ENCODE measurements at regions not wholly inside any gene's neighbourhood (a gene's known extent, or its start where the extent isn't known, plus 50 kb on each side); places are given as distances from the start of the nearest gene placed in this dataset.

DNA sequence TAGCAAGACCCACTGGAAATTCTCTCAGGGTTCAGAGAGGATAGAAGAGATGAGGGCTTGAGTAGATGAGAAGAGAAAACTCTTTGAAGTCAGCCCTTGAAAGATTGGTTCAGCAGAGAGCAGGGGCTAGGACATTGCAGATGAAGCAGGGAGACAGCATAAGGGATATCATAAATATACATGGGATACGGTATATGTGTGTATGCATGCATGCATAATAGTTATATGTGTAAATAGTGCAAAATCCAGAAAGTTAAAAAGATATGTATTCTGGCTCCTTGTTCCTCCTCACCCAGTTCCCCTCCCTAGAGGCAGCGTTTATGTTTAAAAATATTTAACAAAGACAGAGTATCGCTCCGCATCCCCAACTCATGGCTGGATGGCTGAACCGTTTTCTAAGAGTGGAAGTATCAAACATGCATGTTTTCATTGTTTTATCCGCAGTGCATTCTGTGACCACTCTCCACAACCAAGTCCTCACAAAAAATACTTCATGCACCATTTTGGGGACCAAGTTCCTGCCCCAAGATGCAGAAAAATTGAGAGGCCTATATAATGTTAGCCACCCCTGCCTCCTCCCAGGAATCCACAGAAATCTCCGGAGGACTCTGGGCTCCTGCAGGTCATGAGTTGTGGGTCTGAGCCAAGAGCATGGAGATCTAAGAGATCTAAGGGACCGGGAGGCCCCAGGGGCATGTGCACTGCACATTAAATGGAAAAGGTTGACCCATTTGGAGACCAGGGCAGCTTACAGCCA is 119.5 kb downstream of the MTX3 start:
- DNase-seq (ENCODE audit: low read depth in 2 of 3, low spot score in 2 of 3) = no peak

DNA sequence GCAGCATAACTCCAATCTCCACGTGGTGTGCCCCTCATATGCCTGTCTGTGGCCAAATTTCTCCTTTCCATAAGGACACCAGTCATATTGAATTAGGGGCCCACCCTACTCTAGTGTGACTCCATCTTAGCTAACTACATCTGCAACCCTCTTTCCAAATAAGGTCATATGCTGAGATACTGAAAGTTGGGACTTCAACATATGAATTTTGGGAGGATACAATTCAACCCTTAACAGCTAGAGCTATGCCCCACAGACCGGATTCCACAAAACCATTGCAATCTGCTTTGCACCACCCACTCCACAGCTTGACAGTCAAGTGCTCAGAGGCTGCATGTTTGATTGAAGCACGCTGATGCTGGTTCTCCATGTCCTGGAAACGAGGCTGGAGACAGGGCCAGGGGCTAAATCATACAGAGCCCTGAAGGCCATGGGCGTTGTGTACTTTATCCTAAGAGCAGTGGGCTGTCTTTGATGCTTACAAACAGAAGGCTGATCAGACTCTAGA is 122.8 kb downstream of the MTX3 start:
- no peak for DNase-seq (ENCODE audit: low read depth in 2 of 3, low spot score in 2 of 3)

DNA sequence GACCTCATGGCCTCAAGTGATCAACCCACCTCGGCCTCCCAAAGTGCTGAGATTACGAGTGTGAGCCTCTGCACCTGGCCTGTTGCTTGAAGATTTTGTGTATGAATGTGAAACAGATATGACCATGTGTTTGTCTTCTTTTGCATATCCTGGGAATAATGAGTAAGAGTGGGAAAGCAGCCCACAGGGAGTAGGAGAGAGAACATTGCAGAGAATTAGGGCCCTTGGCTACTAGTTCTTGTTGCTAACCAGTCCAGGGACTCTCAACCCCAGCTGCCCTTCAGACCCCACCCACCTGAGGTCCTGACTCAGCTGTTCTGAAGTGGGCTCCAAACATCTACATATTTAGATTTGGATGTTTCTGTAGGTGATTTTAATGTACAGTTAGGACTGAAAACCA is 125.5 kb downstream of the MTX3 start:
- no peak for DNase-seq (ENCODE audit: low read depth in 2 of 3, low spot score in 2 of 3)

DNA sequence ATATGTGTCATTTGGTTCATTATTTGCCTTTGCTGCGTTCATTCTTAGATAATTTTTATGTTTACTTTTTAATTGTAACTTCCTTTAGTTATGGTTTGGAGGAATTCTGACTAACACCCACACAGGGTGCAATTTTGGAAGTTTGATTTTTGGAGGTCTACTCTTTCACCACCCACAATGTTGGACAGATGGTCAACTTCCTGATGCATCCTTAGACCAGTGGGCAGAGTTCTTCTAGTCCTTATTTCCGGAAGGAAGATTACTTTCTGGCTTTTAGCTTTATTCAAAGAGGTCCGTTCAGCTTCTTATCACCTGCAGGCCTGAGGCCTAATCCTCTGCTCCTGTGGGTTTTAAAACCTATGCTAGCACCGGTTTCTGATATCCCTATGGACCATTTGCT is 126.7 kb downstream of the MTX3 start:
- DNase-seq (ENCODE audit: low read depth in 2 of 3, low spot score in 2 of 3) = no peak

DNA sequence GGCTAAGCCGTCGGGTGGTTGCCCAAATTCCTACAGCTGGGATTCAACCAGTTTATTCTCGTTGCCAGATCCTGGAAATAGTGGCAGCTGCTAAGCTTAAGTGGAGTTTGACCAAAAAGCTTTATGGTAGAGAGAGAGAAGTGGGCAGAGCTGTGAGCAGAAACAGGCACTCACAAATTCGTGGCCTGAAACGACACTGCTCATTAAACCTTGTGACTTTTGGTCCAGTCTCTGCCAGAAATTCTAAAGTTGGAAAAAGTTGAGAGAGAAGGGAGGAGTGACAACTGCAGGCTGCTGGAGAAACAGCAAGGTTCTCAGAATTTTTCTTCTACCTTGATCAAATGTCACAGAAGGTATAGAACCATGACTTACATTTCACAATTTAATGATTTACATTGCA is 131.5 kb downstream of the MTX3 start:
- DNase-seq (ENCODE audit: low read depth in 2 of 3, low spot score in 2 of 3) = no peak

DNA sequence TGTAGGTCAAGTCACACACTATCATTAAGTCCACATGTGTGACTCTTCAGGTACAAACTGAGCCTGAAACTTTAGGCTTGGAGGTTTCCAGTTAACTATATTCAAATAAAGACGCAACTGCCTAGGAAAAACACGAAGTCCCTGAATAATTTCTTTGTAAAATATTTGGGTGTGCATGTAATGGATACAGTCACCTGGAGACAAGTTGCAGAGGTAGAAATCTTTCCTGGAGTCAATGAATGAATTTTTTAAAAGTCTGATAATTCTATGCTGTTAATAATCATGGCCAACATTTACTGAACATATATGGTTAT is 132.7 kb downstream of the MTX3 start:
- DNase-seq (ENCODE audit: low read depth in 2 of 3, low spot score in 2 of 3) = no peak

DNA sequence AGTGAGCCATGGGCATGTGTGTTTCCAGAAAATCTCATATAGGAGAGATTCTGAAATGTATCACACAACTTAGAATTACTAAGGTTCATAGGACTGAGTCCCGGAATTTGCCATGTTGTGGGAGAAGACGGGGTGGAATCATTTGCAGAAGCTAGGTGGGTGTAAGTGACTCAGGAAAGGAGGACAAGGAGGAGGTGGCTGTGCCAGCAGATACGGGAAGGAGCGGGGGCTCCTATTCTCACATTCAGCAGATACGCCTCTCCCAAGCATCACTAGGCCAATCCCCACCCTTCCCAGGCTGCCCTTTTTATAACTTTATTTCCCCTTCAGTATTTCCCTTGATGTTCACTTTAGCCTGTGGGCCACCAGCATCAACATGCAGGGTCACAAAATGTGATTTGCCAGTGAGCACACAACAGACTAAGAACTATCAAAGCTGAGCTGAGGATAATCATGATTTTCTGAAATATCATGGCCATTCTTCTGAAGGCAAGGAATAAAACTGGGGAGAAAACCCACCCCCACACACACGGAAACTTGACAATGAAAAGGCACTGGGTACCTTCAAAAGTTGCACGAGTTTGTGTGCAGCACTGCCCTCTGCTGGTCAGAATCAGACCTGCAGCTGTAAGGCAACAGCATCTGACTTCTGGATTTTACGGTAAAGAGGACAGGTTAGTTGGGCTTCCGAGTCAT is 133.2 kb downstream of the MTX3 start:
- DNase-seq (ENCODE audit: low read depth in 2 of 3, low spot score in 2 of 3) = peak in 2 of 3 experiments; percentile 83 to 86

DNA sequence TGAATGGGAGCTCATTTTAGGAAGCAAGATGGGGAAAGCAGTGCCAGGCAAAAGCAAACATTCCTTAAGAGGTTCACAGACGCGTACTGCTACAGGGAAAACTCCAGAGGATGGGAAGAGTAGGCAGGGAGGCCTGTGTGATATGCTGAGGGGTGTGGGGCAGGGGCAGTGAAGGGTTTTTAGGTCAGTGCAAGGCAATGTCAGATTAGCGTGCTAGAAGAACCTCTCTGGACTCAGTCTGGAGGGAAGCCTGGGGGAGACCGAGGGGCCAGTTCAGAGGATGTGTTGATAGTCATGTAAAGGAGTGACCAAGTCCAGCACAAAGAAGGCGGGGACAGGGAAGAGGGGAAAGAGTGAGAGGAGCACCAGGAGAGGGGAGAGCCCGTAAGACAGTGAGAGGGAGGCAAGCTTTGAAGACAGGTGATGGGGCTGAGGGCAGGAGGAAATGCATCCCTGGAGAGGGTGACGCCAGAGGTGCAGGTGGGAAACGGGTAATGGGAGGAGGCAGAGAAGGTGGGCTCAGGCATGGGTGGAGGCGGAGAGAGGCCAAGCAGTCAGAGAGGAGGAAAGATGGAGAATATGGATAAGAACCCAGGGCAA is 134.5 kb downstream of the MTX3 start:
- DNase-seq (ENCODE audit: low read depth in 2 of 3, low spot score in 2 of 3) = no peak

DNA sequence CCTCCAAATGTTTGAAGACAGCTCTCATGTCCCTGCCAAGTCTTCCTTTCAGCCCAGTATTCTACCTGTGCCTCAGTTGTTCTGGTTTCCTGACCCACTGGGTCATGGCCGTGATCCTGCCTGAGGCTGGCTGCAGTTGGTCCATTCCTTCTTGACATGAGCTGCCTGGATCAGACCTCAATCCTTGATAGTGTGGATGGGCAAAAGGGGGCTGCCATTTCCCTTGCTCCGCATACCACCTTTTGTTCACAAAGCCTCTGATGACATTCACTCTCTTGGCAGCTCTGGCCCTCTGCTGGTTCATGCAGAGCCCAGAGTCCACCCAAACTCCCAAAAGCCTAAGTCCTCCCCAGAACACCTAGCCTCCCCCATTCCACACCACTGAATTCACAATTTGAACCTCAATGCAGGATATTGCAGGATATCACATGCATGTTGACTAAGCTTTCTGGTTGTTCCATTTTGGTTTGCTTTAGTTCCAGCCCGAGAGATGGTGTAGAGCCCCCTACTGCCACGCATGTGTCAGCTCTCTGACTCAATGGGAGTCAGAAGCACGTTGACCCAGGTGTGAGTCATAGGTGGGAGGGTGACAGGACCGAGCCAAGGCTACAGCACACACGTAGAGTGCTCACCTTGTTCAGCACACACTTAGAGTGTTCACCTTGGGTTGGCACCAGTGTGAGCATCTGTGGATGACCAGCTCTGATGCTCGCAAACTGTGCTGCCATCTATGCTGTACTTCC is 137.2 kb downstream of the MTX3 start:
- DNase-seq (ENCODE audit: low read depth in 2 of 3, low spot score in 2 of 3) = no peak

DNA sequence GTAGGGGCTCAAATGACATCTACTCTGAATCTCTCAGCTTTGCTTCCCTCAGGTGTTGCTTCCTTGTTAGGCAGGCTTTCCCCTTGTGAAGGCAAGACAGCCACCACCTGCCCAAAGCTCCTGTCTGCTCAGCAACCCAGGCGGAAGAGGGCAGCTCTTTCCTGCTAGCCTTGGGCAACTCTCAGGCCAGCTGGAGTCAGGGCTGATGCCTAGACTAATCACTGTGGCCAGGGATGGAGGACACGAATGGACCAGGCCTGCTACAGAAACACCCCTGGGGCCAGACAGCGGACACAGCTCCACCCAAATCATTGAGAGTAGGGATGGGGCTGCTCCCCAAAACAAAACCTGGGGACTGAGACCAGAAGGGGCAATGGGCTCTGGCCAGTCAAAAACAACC is 138.0 kb downstream of the MTX3 start:
- DNase-seq (ENCODE audit: low read depth in 2 of 3, low spot score in 2 of 3) = no peak

DNA sequence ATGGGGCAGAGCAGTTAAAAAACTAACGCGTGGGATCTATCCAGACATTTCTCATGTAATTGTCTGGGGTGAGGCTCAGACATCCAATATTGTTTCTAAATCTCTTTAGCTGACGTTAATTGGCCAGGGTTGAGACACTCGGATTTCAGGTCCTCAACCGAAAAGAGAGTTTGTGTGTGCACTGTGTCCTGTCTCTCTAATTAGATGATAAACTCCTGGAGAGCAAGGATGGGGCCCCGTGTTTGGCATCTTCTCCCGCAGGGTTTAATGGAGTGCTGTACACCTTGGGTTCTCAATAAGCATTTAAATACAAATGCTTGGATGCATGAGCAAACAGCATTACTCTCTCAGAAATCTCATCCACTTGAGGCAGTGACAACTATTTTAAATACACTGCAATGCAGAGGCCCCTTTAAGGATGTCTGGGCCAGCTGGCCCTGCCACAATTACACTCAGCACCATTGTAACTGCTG is 139.6 kb downstream of the MTX3 start:
- DNase-seq (ENCODE audit: low read depth in 2 of 3, low spot score in 2 of 3) = no peak

DNA sequence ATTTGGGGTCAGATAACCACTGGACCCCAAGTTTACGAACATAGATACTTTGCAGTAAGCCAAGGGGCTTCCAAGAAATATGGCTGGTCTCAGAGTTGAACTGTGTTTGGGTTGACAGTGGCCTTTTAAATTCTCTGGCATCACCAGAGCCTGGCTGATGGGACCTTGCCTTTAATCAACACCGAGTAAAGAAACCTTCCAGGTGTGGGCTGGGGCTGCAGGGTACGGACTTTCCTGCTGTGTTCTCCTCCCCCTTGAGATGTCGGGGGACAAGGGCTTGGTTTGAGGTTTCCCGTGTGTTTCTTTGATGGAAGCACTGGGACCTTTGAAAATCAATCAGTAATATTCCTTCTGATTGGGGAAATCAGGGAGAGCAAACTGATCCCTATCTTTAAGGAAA is 140.1 kb downstream of the MTX3 start:
- DNase-seq (ENCODE audit: low read depth in 2 of 3, low spot score in 2 of 3) = no peak

DNA sequence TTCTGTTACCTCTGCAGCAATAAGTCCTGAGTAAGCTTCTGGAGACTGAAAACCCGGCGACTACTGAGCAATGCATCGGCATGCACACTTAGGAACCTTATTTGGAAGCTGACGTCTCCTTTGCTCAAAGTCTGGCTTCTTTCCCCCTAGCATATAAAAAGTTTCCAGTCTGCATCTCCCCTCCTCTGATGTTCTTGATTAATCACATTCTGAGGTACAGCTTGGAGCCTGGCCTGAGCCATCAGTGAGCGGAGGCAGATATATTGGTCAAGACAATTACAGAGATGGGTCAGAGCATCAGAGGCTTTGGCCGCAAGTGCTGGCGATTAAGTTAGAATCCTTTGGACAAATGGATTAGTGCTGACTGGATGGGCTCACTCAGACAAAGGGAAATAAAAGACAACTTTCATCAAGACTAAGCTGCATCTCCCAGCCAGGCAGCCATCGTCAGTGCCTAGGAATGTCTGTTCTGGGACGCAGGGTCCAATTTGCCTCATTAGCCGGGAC is 140.7 kb downstream of the MTX3 start:
- no peak for DNase-seq (ENCODE audit: low read depth in 2 of 3, low spot score in 2 of 3)

DNA sequence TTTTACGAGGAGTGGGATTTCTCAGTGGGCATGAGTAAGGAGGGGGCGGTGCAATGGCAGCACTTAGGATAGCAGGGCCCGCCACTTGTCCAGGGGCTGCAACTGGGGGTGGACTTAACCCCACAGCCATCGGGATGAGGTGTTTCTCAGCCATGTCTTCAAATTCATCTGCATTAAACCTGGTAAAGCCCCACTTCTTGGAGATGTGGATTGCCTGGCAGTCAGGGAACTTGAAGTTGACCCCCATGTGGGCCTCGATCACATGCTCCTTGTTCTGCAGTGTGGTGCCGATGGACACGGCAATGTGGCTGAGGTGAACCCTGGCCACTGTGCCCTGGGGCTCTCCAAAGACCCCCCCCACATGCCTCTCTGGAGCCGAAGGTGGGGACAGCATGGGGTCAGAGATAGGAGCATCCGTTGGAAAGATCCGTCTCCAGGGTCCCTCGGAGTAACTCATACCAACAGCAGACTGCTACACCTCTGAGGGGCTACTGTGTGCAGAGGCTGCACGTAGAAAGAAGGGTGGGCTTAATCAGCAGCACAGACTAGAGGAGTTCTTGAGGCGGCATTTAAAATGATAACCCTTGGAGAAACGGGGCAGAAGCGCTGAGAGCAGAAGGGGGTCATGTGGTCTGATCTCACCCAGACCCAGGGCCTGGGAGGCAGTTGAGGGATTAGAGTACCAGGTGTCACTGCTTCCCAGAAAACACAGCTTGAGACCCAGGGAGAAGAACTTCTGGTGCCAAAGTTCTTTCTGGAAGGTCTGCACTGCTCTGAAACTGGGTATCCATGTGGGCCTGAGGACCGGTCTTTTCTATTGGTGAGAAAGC is 141.4 kb downstream of the MTX3 start:
- DNase-seq (ENCODE audit: low read depth in 2 of 3, low spot score in 2 of 3) = no peak
